ENCODE measurements at regions not wholly inside any gene's neighbourhood (a gene's known extent, or its start where the extent isn't known, plus 50 kb on each side); places are given as distances from the start of the nearest gene placed in this dataset.

DNA sequence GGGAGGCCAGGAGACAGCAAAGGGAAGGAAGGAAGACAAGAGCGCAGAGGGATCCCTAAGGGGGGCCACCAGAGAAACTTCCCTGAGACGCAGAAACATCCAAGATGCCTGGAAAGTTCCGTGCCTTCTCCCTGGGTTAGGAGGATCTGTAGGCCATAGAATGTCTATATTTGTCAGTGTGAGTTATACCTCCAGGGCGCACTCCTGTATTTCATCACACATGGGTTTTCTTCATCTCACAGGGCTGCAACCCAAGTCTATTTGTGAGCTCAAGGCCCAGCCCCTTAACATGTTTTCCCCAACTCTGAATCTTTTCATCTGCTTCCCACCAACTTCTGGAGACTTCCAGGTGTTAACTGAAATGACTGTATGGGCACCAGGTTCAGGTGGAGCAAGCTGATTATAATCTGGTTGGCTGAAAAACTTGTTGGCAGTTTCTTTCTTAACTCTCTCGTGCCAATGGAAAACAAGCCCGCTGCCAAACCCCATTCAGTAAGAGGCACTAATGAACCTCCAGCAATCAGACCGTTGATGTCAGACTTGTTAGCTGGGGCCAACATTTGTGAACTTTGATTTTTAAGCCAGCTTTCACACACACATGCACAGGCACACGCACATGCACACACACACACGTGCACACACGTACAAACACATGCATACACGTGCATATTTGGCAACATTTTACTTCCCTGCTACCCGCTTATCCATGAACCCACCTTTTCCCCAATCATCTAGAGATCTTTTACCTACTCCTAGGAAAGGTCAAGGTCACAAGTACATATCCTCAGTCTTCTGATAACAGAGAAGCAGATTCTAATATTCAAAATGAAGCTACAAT is 247.5 kb upstream of the GMDS start:
- H3K27ac ChIP-seq (ENCODE audit: low read depth in 2 of 2, low read length in 2 of 2), result no peak overlapping the region
- H3K27me3 ChIP-seq (ENCODE audit: control insufficient read depth in 2 of 2, insufficient read depth in 2 of 2, low read length in 2 of 2), result no peaks in the 10 kb centered on the region
- no peak overlapping the region for H3K9ac ChIP-seq (ENCODE audit: low read depth in 1 of 2, low read length in 2 of 2)
- no peaks in the 10 kb centered on the region for H3K9me3 ChIP-seq (ENCODE audit: control insufficient read depth in 2 of 2, low read length in 2 of 2)
- no peaks in the 10 kb centered on the region for H3K36me3 ChIP-seq (ENCODE audit: control insufficient read depth in 2 of 2, insufficient read depth in 2 of 2, low read length in 2 of 2)
- H3K4me3 ChIP-seq (ENCODE audit: low read length in 2 of 2), result no peak overlapping the region
- H3K4me1 ChIP-seq (ENCODE audit: control insufficient read depth in 2 of 2, insufficient read depth in 2 of 2, low read length in 2 of 2), result no peaks in the 10 kb centered on the region

DNA sequence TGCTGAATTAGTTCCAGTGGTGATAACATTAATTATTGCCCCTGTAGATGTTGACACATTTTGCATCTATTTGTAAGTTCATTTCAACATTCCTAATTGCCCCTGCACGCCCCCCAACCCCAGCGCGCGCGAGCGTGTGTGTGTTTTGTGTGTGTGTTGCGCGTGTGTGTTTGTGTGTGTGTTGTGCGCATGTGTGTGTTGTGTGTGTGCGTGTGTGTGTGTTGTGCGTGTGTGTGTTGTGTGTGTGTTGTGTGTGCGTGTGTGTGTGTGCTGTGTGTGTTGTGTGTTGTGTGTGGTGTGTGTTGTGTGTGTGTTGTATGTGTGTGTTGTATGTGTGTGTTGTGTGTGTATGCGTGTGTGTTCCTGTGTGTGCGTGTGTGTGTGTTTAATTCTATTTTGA is 245.7 kb upstream of the GMDS start:
- H3K27ac ChIP-seq (ENCODE audit: low read depth in 2 of 2, low read length in 2 of 2), result no peak overlapping the region
- no peaks in the 10 kb centered on the region for H3K27me3 ChIP-seq (ENCODE audit: control insufficient read depth in 2 of 2, insufficient read depth in 2 of 2, low read length in 2 of 2)
- no peak overlapping the region for H3K9ac ChIP-seq (ENCODE audit: low read depth in 1 of 2, low read length in 2 of 2)
- no peak overlapping the region for H3K4me3 ChIP-seq (ENCODE audit: low read length in 2 of 2)
- H3K36me3 ChIP-seq (ENCODE audit: control insufficient read depth in 2 of 2, insufficient read depth in 2 of 2, low read length in 2 of 2), result no peaks in the 10 kb centered on the region
- H3K4me1 ChIP-seq (ENCODE audit: control insufficient read depth in 2 of 2, insufficient read depth in 2 of 2, low read length in 2 of 2), result no peaks in the 10 kb centered on the region
- H3K9me3 ChIP-seq (ENCODE audit: control insufficient read depth in 2 of 2, low read length in 2 of 2), result no peaks in the 10 kb centered on the region

GRCh38 chr6:2488578-2488977 is 243.2 kb upstream of the GMDS start:
- Histone ChIP-seq H3K27ac (ENCODE audit: low read depth in 2 of 2, low read length in 2 of 2) (no peak overlapping the region), H3K9ac (ENCODE audit: low read depth in 1 of 2, low read length in 2 of 2) (no peak overlapping the region), H3K4me3 (ENCODE audit: low read length in 2 of 2) (no peak overlapping the region), H3K27me3 (ENCODE audit: control insufficient read depth in 2 of 2, insufficient read depth in 2 of 2, low read length in 2 of 2) (no peaks in the 10 kb centered on the region), H3K4me1 (ENCODE audit: control insufficient read depth in 2 of 2, insufficient read depth in 2 of 2, low read length in 2 of 2) (no peaks in the 10 kb centered on the region), H3K36me3 (ENCODE audit: control insufficient read depth in 2 of 2, insufficient read depth in 2 of 2, low read length in 2 of 2) (no peaks in the 10 kb centered on the region), H3K9me3 (ENCODE audit: control insufficient read depth in 2 of 2, low read length in 2 of 2) (no peaks in the 10 kb centered on the region)

GRCh38 chr6:2485116-2485515 is 239.7 kb upstream of the GMDS start:
- Histone ChIP-seq H3K4me1 (ENCODE audit: control insufficient read depth in 2 of 2, insufficient read depth in 2 of 2, low read length in 2 of 2) (no peaks in the 10 kb centered on the region), H3K27ac (ENCODE audit: low read depth in 2 of 2, low read length in 2 of 2) (no peak overlapping the region), H3K9me3 (ENCODE audit: control insufficient read depth in 2 of 2, low read length in 2 of 2) (peaks cover 0 to 3% of the 10 kb centered on the region in 2 donors), H3K9ac (ENCODE audit: low read depth in 1 of 2, low read length in 2 of 2) (no peak overlapping the region), H3K27me3 (ENCODE audit: control insufficient read depth in 2 of 2, insufficient read depth in 2 of 2, low read length in 2 of 2) (no peaks in the 10 kb centered on the region), H3K4me3 (ENCODE audit: low read length in 2 of 2) (no peak overlapping the region), H3K36me3 (ENCODE audit: control insufficient read depth in 2 of 2, insufficient read depth in 2 of 2, low read length in 2 of 2) (no peaks in the 10 kb centered on the region)

DNA sequence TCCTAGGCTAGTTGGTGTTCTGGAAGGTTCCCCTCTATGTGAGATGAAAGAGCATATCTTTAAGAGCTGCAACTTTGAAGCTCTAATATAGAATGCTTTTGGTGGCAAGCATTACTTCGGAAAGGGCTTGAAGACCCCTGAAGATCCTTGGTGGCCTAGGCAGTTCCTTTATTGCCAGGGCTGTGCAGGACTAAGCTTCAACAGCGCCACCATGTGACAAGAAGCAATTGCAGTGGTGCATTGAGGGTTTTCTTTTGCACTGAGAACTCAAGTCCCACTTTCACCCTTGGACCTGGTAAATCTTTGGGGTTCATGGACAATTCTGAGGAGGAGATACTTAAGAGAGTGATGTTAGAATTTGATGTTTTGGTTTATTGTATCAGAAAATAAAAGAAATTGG is 237.4 kb upstream of the GMDS start:
- Histone ChIP-seq H3K4me3 (ENCODE audit: low read length in 2 of 2) (no peak overlapping the region), H3K4me1 (ENCODE audit: control insufficient read depth in 2 of 2, insufficient read depth in 2 of 2, low read length in 2 of 2) (no peaks in the 10 kb centered on the region), H3K27me3 (ENCODE audit: control insufficient read depth in 2 of 2, insufficient read depth in 2 of 2, low read length in 2 of 2) (no peaks in the 10 kb centered on the region), H3K36me3 (ENCODE audit: control insufficient read depth in 2 of 2, insufficient read depth in 2 of 2, low read length in 2 of 2) (no peaks in the 10 kb centered on the region), H3K9me3 (ENCODE audit: control insufficient read depth in 2 of 2, low read length in 2 of 2) (peaks cover 0 to 3% of the 10 kb centered on the region in 2 donors), H3K9ac (ENCODE audit: low read depth in 1 of 2, low read length in 2 of 2) (no peak overlapping the region), H3K27ac (ENCODE audit: low read depth in 2 of 2, low read length in 2 of 2) (no peak overlapping the region)

DNA sequence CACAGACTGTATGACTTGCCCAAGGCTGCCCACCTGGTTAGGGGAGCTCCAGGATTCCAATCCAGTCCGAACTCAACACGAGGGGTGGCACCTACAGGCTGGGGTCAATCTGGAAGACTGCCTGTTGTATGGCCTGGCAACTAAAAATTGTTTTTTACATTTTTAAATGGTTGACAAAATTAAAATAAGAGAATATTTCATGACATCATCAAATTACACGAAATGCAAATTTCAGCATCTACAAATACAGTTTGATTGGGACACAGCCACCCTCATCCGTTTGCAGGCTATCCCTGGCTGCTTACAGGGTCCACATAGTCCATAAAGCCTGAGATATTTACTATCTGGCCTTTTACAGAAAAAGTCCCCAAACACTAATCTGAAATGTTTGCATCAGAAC is 235.9 kb upstream of the GMDS start:
- peaks cover 0 to 3% of the 10 kb centered on the region in 2 donors for H3K9me3 ChIP-seq (ENCODE audit: control insufficient read depth in 2 of 2, low read length in 2 of 2)
- no peak overlapping the region for H3K9ac ChIP-seq (ENCODE audit: low read depth in 1 of 2, low read length in 2 of 2)
- no peak overlapping the region for H3K4me3 ChIP-seq (ENCODE audit: low read length in 2 of 2)
- H3K27ac ChIP-seq (ENCODE audit: low read depth in 2 of 2, low read length in 2 of 2), result no peak overlapping the region
- H3K27me3 ChIP-seq (ENCODE audit: control insufficient read depth in 2 of 2, insufficient read depth in 2 of 2, low read length in 2 of 2), result no peaks in the 10 kb centered on the region
- H3K4me1 ChIP-seq (ENCODE audit: control insufficient read depth in 2 of 2, insufficient read depth in 2 of 2, low read length in 2 of 2), result no peaks in the 10 kb centered on the region
- H3K36me3 ChIP-seq (ENCODE audit: control insufficient read depth in 2 of 2, insufficient read depth in 2 of 2, low read length in 2 of 2), result no peaks in the 10 kb centered on the region

DNA sequence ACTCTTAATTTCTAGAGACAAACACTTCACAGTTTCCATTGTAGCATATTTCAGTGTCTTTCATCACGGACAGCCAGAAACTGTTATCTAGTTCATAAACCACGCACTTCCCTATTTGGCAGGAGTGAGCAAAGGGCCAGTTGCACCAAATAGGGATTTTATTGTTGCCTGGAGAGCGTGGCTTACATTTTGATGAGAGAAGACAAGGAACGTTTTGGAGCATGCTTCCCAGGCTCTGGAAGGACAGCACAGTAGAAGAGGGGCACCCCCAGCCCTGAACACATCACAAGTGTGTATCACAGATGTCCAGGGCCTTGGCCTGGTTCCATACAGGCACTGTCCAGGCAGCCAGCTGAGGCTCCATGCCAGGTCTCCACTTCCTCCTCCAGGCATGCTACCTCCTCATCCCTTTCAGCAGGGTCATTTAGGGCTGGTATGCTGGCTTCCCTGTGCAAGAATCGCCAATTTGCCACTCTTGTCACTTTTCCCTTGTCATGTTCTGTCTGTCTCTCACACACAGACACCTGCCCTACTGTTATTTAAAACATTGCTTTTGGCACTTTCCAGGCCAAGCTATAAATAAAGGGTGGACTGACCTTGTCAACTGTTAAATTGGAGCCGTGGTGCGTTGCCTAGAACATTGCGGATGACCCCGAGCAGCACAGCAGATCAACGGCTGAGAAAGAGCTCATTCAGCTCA is 235.0 kb upstream of the GMDS start:
- H3K27ac ChIP-seq (ENCODE audit: low read depth in 2 of 2, low read length in 2 of 2), result no peak overlapping the region
- no peaks in the 10 kb centered on the region for H3K4me1 ChIP-seq (ENCODE audit: control insufficient read depth in 2 of 2, insufficient read depth in 2 of 2, low read length in 2 of 2)
- H3K4me3 ChIP-seq (ENCODE audit: low read length in 2 of 2), result no peak overlapping the region
- H3K9ac ChIP-seq (ENCODE audit: low read depth in 1 of 2, low read length in 2 of 2), result no peak overlapping the region
- H3K27me3 ChIP-seq (ENCODE audit: control insufficient read depth in 2 of 2, insufficient read depth in 2 of 2, low read length in 2 of 2), result no peaks in the 10 kb centered on the region
- H3K9me3 ChIP-seq (ENCODE audit: control insufficient read depth in 2 of 2, low read length in 2 of 2), result peaks cover 0 to 3% of the 10 kb centered on the region in 2 donors
- H3K36me3 ChIP-seq (ENCODE audit: control insufficient read depth in 2 of 2, insufficient read depth in 2 of 2, low read length in 2 of 2), result no peaks in the 10 kb centered on the region

DNA sequence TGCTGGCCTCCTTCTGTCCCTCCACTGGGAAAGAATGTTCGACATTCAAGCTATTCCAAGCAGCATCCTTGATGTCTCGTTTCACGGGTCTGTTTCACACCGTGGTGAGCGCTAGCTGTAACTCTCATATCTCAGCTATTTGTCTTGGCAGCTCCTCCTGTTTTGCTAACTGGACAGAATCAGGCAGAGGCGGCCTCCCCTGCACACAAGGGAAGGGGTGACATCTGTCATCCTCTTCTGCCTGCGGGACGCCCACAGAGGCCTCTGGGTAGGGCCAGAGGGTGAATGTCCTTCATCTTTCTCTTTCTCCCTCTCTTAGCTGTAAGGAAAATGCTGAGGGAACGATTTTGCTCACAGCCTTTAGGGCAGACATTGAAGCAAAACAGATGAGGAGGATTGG is 232.8 kb upstream of the GMDS start:
- H3K9ac ChIP-seq (ENCODE audit: low read depth in 1 of 2, low read length in 2 of 2), result no peak overlapping the region
- H3K27me3 ChIP-seq (ENCODE audit: control insufficient read depth in 2 of 2, insufficient read depth in 2 of 2, low read length in 2 of 2), result no peaks in the 10 kb centered on the region
- no peaks in the 10 kb centered on the region for H3K4me1 ChIP-seq (ENCODE audit: control insufficient read depth in 2 of 2, insufficient read depth in 2 of 2, low read length in 2 of 2)
- no peak overlapping the region for H3K4me3 ChIP-seq (ENCODE audit: low read length in 2 of 2)
- H3K9me3 ChIP-seq (ENCODE audit: control insufficient read depth in 2 of 2, low read length in 2 of 2), result peaks cover 0 to 3% of the 10 kb centered on the region in 2 donors
- H3K36me3 ChIP-seq (ENCODE audit: control insufficient read depth in 2 of 2, insufficient read depth in 2 of 2, low read length in 2 of 2), result no peaks in the 10 kb centered on the region
- no peak overlapping the region for H3K27ac ChIP-seq (ENCODE audit: low read depth in 2 of 2, low read length in 2 of 2)

- Histone ChIP-seq H3K36me3 (ENCODE audit: control insufficient read depth in 2 of 2, insufficient read depth in 2 of 2, low read length in 2 of 2) (no peaks in the 10 kb centered on the region), H3K27ac (ENCODE audit: low read depth in 2 of 2, low read length in 2 of 2) (no peak overlapping the region), H3K4me1 (ENCODE audit: control insufficient read depth in 2 of 2, insufficient read depth in 2 of 2, low read length in 2 of 2) (no peaks in the 10 kb centered on the region), H3K4me3 (ENCODE audit: low read length in 2 of 2) (no peak overlapping the region), H3K9me3 (ENCODE audit: control insufficient read depth in 2 of 2, low read length in 2 of 2) (peaks cover 0 to 3% of the 10 kb centered on the region in 2 donors), H3K27me3 (ENCODE audit: control insufficient read depth in 2 of 2, insufficient read depth in 2 of 2, low read length in 2 of 2) (no peaks in the 10 kb centered on the region), H3K9ac (ENCODE audit: low read depth in 1 of 2, low read length in 2 of 2) (no peak overlapping the region)
Observed at GRCh38 chr6:2477666-2478065, 232.3 kb upstream of the GMDS start.

GRCh38 chr6:2477250-2477649 is 231.8 kb upstream of the GMDS start:
- H3K27me3 ChIP-seq (ENCODE audit: control insufficient read depth in 2 of 2, insufficient read depth in 2 of 2, low read length in 2 of 2), result no peaks in the 10 kb centered on the region
- no peak overlapping the region for H3K27ac ChIP-seq (ENCODE audit: low read depth in 2 of 2, low read length in 2 of 2)
- no peaks in the 10 kb centered on the region for H3K4me1 ChIP-seq (ENCODE audit: control insufficient read depth in 2 of 2, insufficient read depth in 2 of 2, low read length in 2 of 2)
- peaks cover 0 to 3% of the 10 kb centered on the region in 2 donors for H3K9me3 ChIP-seq (ENCODE audit: control insufficient read depth in 2 of 2, low read length in 2 of 2)
- H3K9ac ChIP-seq (ENCODE audit: low read depth in 1 of 2, low read length in 2 of 2), result no peak overlapping the region
- no peak overlapping the region for H3K4me3 ChIP-seq (ENCODE audit: low read length in 2 of 2)
- no peaks in the 10 kb centered on the region for H3K36me3 ChIP-seq (ENCODE audit: control insufficient read depth in 2 of 2, insufficient read depth in 2 of 2, low read length in 2 of 2)

Data from mucosa of rectum (tissue), 2 donors.